DMS79 treated with DMSO at 0.1 percent for 48 hours (cell line): ENCODE measurements at regions not wholly inside any gene's neighbourhood (a gene's known extent, or its start where the extent isn't known, plus 50 kb on each side); places are given as distances from the start of the nearest gene placed in this dataset.

ENCODE experiments used
- DNase-seq: peaks from one replicate; lab custom pipeline; 2025; lab: John Stamatoyannopoulos, UW

DNA sequence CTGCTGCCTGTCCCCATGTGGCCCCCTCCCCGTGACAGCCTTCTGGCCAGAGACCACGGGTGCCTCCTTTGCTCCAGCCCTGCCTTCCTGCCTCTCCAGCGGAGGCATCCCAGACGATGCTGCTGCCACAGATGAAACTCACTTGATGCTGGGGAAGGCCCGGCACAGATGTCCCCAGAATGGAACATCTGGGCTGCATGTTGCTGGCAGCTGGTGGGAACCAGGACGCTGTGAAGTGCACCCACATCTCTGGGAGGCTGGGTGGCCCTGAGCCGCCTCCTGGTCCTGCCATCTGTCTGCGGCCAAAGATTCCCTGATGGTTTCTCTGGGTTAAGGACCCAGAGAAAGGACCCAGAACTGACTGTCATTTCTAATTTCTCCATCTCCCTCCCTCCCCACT lies 51.9 kb upstream of the PTPRS start:
- no peak for DNase-seq

DNA sequence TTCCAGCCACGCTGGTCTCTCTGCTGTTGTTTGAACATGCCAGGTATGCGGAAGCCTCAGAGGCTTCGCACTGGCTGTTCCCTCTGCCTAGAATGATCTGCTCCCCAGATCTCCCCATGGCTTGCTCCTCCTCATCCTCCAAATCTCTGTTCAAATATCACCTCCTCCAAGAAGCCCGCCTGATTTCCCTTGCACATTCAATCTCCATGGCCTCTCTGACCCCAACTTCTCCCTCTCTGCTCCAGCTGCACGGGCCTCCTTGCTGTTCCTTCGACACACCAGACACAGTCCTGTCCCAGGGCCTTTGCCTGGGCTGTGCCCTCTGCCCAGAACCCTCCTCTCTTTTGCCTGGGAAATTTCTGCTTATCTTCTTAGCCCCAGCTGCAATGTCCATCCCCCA lies 52.5 kb upstream of the PTPRS start:
- no peak for DNase-seq

DNA sequence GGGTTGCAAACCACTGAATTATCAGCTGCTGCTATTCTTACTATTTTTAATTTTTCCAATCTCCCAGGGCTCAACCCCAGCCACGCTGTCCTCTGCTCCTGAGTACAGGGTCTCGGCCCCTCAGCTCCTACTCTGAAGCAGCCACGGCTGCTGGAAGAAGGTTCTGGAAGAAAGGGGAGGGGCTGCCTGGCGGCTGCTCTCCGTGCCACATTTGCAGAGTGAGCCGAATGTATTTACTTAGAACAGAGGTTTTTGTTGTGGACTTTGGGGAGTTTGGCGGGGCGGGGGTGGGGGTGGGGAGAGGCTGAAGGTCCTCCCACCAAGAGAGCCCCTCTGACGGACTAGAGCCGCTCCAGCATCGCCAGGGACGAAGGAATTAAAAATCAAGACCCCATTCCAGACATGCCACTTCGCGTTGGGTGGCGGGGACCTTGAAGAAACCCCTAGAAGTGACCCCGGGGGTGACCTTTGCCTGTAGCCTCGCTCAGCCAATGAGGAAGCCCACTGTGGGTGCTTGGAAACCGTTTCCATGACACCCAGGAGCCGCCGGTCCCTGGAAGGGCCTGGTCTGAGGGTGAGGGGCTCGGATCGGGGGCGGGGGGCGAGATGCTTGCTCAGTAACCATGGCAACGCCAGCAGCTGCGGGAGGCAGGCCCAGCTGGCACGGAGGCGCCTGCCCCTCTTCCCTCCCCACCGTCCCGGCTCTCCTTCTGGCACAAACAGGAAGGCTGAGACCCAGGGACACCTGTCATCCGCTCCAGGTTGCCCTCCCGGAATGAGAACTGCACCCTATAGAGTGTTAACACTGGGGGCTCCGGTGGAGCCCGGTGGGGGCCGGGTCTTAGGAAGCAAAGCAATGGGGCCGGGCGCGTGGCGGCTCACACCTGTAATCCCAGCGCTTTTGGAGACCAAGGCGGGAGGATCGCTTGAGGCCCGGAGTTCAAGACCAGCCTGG lies 54.2 kb upstream of the PTPRS start:
- DNase-seq: peak; percentile 7

DNA sequence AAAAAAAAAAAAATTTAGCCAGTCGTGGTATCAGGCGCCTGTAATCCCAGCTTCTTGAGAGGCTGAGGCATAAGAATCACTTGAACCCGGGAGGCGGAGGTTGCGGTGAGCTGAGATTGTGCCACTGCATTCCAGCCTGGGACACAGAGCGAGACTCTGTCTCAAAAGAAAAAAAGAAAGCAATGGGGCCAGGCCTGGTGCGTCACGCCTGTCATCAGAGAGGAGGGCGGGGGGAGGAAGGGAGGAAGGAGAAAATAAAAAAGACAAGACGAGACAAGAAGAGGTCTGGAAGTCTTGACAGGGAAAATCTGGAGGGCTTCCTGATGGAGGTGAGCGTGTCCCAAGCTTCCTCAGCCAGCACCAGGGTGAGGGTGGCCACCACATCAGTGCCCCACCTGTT lies 54.9 kb upstream of the PTPRS start:
- DNase-seq: no peak

DNA sequence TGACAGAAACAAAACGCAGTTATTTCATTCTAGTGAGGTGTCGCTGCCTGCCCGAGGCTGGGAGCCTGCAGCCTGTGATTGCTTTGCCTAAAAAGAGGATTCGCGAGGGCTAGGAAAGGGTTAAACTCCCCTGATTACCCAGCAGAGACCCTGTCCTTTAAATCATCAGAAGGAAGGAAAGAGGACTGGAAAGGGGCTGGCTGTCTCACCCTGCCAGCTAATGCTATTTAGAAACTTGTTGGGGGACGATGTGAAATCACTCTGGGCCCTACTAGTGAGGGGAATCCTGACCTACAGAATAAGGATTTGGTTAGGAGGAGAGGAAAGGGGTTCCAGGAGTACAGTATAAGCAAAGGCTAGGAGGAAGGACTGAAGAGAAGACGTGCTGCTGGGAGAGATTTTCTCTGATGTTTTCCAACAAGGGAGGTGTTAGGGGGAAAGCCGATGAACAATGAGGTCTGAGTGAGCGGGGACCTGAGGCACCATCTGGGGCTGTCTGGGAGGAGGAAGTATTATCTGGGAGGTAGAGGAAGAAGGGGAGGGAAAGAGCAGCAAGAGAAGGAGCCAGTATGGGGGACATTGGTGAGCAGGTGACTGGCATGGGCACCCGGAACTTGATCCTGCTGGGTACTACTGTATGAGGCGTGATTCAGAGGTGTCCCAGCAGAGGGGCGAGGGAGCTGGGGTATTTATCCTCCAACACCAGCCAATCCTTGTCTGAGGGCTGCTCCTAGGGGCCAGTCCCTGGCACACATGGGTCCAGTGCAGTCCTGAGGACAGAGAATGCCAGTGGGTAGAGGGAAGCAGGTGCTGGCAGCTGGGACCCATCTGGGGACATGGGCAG lies 55.7 kb upstream of the PTPRS start:
- no peak for DNase-seq

DNA sequence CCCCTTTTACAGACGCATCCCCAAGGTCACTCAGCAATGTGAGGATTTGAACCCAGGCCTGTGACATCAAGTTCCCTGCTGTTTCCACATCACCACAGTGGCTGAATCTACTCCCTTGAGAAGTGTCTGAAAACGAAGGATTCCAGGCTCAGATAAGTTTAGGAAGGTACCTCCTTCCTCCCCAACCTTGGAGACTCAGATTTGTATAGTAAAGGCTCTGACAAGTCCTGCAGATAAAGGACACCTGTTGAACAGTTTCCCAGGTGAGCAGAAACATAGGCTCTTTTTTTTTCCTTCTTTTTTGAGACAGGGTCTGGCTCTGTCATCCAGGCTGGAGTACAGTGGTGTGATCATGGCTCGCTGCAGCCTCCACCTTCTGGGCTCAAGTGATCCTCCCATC lies 56.4 kb upstream of the PTPRS start:
- no peak for DNase-seq

DNA sequence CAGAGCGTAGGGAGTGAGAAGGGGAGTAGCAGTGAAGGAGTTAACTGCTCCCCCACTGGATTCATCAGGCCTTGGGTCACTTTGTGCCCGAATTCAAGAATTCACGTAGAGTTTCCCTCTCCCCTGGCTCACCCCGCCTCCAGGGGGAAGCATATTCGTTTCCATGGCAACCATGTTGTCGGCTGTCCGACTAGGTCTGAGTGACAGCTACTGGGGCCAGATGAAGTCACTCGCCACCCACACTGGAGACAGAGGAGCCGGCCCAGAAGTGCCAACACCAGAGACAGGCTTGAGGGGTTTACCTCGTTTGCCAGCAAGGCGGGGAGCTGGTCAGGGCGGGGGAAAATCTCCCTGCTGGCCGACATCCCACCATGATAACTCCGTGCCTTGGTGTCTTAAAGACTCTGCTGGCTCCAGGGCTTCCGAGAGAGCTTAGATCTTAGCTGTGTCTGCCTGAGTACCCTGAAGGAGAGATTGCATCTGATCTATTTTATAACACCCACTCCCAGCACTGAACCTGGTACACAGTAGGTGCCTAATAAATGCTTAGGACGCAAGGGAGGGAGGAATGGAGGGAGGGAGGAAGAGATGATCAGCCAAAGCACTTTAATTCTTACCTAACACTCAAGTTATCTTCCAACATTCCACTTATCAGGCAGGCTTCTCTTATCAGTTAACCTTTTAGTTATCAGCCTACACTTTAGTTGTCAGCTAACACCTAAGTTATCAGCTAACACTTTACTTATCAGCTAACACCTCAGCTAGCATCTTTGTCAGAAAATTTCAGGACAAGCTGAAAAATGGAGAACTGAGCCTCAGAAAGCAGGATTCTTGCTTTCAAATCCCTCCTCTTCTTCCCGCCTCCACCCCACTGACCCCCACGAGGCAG lies 57.2 kb upstream of the ZNRF4 start:
- no peak for DNase-seq

DNA sequence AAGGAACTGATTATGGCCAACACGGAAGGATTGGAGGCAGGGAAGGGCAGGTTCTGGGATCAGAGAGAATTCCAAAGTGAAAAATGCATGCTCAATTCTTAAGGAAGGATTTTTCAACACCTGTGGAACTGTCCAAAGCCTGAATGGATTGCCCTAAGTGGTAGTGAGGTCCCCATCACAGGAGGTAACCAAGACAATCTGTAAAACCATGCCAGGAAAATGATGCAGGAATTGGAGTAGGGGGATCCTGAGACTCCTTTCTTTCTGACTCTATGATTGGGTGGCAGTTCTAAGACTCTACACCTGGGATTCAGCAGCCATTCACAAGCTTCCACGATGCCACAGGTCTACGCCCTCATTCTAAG lies 56.5 kb upstream of the ZNRF4 start:
- no peak for DNase-seq

DNA sequence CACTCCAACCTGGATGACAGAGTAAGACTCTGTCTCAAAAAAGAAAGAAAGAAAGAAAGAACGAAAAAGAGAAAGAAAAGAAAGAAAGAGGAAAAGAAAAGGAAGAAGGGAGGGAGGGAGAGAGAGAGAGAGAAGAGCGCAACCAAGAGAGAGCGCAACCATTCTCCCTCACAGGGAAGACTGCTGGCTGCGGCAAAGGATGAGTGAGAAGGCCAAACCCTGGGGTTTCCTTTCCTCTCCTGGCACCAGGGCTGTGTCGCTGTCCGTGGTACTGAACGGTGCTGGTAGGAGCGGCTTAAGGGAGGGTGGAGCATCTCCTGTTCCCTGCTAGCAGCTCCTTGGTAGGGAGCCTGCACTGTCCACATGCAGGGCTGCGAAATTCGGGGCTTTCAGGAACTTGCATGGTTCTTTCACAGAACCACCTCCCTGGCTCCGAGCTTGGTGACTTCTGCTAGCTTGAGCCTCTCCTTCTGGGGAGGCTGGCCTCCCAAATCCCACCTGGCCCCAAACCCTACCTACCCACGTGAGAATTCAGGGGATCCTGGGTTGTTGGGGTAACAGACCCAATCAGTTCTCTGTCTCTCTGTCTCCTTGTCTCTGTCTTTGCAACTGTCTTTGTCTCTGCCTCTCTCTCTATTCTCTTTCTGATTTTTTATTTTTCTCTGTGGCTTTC lies 51.1 kb upstream of the ZNRF4 start:
- no peak for DNase-seq
